GM10266 (cell line): ENCODE measurements at regions not wholly inside any gene's neighbourhood (a gene's known extent, or its start where the extent isn't known, plus 50 kb on each side); places are given as distances from the start of the nearest gene placed in this dataset.

Experiments used
- DNase-seq: peaks from one replicate; pipeline ENCODE4 v3.0.0; 2012; ENCODE audit errors: extremely low spot score
- CTCF ChIP-seq: IDR thresholded peaks from 2 replicates; pipeline ENCODE4 v1.5.1; 2012; ENCODE audit warnings: mild to moderate bottlenecking, low read depth; ENCODE audit not compliant: control insufficient read depth, insufficient read depth; ENCODE audit errors: missing control alignments

- no peak for TF ChIP-seq CTCF
- no peak for DNase-seq
Measured at GRCh38 chr5:86407711-86408110, 210.0 kb upstream of the COX7C start.

GRCh38 chr5:86411596-86411995 lies 206.1 kb upstream of the COX7C start:
- TF ChIP-seq CTCF = no peak
- no peak for DNase-seq

GRCh38 chr5:86427158-86427557 lies 190.6 kb upstream of the COX7C start:
- DNase-seq = no peak
- no peak for TF ChIP-seq CTCF

- no peak for DNase-seq
- no peak for TF ChIP-seq CTCF
Measured at GRCh38 chr5:86439593-86440110, 178.1 kb upstream of the COX7C start.

- no peak for TF ChIP-seq CTCF
- DNase-seq = no peak
Measured at GRCh38 chr5:86442036-86442745, 175.6 kb upstream of the COX7C start.

- no peak for TF ChIP-seq CTCF
Measured at GRCh38 chr5:86447362-86447761, 170.4 kb upstream of the COX7C start.

GRCh38 chr5:86452251-86452650 lies 165.5 kb upstream of the COX7C start:
- no peak for DNase-seq
- no peak for TF ChIP-seq CTCF

More at GRCh38 chr5:86447362-86447761, 170.4 kb upstream of the COX7C start:
- DNase-seq = no peak
